ENCODE measurements at regions not wholly inside any gene's neighbourhood (a gene's known extent, or its start where the extent isn't known, plus 50 kb on each side); places are given as distances from the start of the nearest gene placed in this dataset.

- TF ChIP-seq CTCF (conservative IDR thresholded peaks at IDR 0.05) (no peak), ZFX (IDR thresholded peaks at IDR 0.05) (no peak)
Measured at GRCh38 chr15:87733541-87733941, 523.0 kb downstream of the NTRK3 start.

GRCh38 chr15:87732976-87733375, 523.6 kb downstream of the NTRK3 start:
- H3K27ac ChIP-seq = no peak overlapping the region
- no peak for TF ChIP-seq ZFX (IDR thresholded peaks at IDR 0.05)
- TF ChIP-seq CTCF (conservative IDR thresholded peaks at IDR 0.05) = no peak

More at GRCh38 chr15:87733541-87733941, 523.0 kb downstream of the NTRK3 start:
- no peak overlapping the region for H3K27ac ChIP-seq

- H3K27ac ChIP-seq = no peak overlapping the region
- no peak for TF ChIP-seq ZFX (IDR thresholded peaks at IDR 0.05)
- no peak for TF ChIP-seq CTCF (conservative IDR thresholded peaks at IDR 0.05)
Measured at GRCh38 chr15:87731630-87732029, 524.9 kb downstream of the NTRK3 start.

GRCh38 chr15:87730706-87731105, 525.8 kb downstream of the NTRK3 start:
- no peak for TF ChIP-seq ZFX (IDR thresholded peaks at IDR 0.05)
- TF ChIP-seq CTCF (conservative IDR thresholded peaks at IDR 0.05) = no peak
- H3K27ac ChIP-seq = no peak overlapping the region

- no peak overlapping the region for H3K27ac ChIP-seq
- no peak for TF ChIP-seq ZFX (IDR thresholded peaks at IDR 0.05)
- no peak for TF ChIP-seq CTCF (conservative IDR thresholded peaks at IDR 0.05)
Measured at GRCh38 chr15:87728998-87729397, 527.5 kb downstream of the NTRK3 start.

- H3K27ac ChIP-seq = no peak overlapping the region
- TF ChIP-seq ZFX (IDR thresholded peaks at IDR 0.05) = no peak
- no peak for TF ChIP-seq CTCF (conservative IDR thresholded peaks at IDR 0.05)
Measured at GRCh38 chr15:87727073-87727472, 529.5 kb downstream of the NTRK3 start.

GRCh38 chr15:87724330-87724729, 532.2 kb downstream of the NTRK3 start:
- H3K27ac ChIP-seq = no peak overlapping the region
- no peak for TF ChIP-seq CTCF (conservative IDR thresholded peaks at IDR 0.05)
- no peak for TF ChIP-seq ZFX (IDR thresholded peaks at IDR 0.05)

Data from C4-2B (cell line).